ENCODE measurements at regions not wholly inside any gene's neighbourhood (a gene's known extent, or its start where the extent isn't known, plus 50 kb on each side); places are given as distances from the start of the nearest gene placed in this dataset.

DNA sequence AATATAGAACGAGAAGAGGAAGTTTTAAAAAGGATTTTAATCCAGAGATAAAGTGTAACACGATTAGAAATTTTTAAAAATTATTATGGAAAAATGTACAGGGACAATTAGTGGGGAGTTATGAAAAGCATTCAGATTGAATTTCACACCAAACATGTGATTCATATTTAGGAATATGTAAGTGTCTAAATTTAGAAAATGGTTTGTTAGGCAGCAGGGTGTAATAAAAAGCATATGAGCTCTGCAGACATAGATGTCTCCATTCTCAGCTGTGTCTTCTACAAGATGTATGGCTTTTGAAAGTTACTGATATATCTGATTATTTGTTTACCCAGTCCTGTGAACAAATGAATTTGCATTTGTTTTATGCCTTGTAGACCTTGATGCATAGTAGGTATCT is 638.9 kb upstream of the AGA start:
- no peak for DNase-seq (ENCODE audit: low read depth)
- TF ChIP-seq, protein P1, sequence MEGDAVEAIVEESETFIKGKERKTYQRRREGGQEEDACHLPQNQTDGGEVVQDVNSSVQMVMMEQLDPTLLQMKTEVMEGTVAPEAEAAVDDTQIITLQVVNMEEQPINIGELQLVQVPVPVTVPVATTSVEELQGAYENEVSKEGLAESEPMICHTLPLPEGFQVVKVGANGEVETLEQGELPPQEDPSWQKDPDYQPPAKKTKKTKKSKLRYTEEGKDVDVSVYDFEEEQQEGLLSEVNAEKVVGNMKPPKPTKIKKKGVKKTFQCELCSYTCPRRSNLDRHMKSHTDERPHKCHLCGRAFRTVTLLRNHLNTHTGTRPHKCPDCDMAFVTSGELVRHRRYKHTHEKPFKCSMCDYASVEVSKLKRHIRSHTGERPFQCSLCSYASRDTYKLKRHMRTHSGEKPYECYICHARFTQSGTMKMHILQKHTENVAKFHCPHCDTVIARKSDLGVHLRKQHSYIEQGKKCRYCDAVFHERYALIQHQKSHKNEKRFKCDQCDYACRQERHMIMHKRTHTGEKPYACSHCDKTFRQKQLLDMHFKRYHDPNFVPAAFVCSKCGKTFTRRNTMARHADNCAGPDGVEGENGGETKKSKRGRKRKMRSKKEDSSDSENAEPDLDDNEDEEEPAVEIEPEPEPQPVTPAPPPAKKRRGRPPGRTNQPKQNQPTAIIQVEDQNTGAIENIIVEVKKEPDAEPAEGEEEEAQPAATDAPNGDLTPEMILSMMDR (IDR thresholded peaks at IDR 0.05; ENCODE audit: low read depth, low read length, missing control alignments), result no peak
- H3K4me3 ChIP-seq (ENCODE audit: low read depth, low read length), result no peak overlapping the region
- in situ Hi-C loops (cut with HindIII; ENCODE audit: low sequenced_read_pairs), result no loop called here

DNA sequence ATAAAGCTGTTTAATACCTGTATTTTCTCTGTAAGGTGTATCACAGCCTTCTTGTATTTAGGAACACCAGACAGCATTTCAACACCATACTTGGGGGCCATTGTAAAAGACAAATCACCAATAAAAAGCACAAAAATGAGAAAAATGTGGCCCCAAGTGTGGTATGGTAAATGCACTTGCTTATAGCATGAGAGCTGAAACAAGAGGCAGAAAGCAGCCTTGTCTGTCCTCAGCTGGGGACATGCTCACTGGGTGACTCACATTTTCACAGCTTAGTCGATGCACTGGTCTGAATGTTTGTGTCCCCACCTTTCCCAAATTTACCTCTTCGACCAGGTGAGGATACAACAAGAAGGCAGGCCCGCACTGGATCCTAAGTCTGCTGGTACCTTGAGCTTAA is 639.7 kb upstream of the AGA start:
- no peak for DNase-seq (ENCODE audit: low read depth)
- no peak overlapping the region for H3K4me3 ChIP-seq (ENCODE audit: low read depth, low read length)
- in situ Hi-C loops (cut with HindIII; ENCODE audit: low sequenced_read_pairs), result no loop called here
- TF ChIP-seq, protein P1 (IDR thresholded peaks at IDR 0.05; ENCODE audit: low read depth, low read length, missing control alignments), result no peak

DNA sequence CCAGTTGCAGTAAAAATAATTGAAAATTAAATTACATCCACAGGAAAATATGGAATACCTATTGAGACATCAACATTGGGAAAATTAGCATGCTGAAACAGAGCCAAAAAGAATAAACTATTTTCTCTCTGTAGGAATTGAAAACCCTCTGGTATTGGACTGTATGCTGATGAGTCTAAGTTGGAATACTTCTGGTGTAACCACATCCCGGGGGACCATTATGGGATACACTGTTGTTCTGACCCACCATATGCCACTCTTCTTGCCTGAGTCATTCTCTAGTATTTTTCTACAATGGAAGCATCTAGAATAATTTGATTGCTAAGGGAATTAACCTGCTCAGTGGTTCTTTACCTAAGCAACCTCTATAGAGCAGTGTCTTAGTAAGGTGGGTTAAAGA is 640.7 kb upstream of the AGA start:
- DNase-seq (ENCODE audit: low read depth), result no peak
- in situ Hi-C loops (cut with HindIII; ENCODE audit: low sequenced_read_pairs), result no loop called here
- no peak overlapping the region for H3K4me3 ChIP-seq (ENCODE audit: low read depth, low read length)
- TF ChIP-seq, protein P1 (IDR thresholded peaks at IDR 0.05; ENCODE audit: low read depth, low read length, missing control alignments), result no peak

DNA sequence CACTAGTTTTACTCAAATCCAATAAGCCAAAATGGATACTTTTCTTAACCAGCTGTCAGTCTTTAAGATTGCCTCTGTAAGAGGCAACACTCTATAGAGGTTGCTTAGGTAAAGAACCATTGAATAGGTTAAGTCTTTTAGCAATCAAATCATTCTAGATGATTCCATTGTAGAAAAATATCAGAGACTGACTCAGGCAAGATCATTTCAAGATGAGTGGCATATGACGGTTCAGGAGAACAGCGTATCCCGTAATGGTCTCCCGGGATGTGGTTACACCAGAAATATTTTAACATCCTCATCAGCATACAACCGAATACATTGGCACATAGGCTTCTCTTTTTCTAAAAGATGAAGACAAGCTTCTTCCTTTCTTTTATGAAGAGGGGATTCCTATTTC is 641.7 kb upstream of the AGA start:
- TF ChIP-seq, protein P1 (IDR thresholded peaks at IDR 0.05; ENCODE audit: low read depth, low read length, missing control alignments), result no peak
- in situ Hi-C loops (cut with HindIII; ENCODE audit: low sequenced_read_pairs), result no loop called here
- no peak for DNase-seq (ENCODE audit: low read depth)
- no peak overlapping the region for H3K4me3 ChIP-seq (ENCODE audit: low read depth, low read length)

DNA sequence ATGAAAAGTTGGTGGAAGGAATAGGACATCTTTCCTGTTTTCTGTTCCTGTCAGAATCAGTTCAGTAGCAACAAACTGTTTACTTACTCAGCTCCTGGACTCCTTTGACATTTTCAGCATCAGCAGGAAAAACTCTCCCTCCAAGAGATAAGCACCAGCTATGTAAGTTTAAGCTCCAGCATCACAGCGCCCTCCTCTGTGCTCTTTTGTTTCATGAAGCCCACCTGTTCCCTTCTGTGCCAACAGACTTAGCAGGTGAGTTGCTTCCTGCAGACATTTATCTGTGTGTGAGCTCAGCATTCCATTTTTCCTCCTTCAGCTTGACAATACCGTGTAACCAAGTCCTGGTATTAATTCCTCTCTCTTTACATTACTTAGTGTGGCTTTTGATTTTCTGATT is 644.1 kb upstream of the AGA start:
- in situ Hi-C loops (cut with HindIII; ENCODE audit: low sequenced_read_pairs), result no loop called here
- TF ChIP-seq, protein P1 (IDR thresholded peaks at IDR 0.05; ENCODE audit: low read depth, low read length, missing control alignments), result no peak
- DNase-seq (ENCODE audit: low read depth), result no peak
- no peak overlapping the region for H3K4me3 ChIP-seq (ENCODE audit: low read depth, low read length)

DNA sequence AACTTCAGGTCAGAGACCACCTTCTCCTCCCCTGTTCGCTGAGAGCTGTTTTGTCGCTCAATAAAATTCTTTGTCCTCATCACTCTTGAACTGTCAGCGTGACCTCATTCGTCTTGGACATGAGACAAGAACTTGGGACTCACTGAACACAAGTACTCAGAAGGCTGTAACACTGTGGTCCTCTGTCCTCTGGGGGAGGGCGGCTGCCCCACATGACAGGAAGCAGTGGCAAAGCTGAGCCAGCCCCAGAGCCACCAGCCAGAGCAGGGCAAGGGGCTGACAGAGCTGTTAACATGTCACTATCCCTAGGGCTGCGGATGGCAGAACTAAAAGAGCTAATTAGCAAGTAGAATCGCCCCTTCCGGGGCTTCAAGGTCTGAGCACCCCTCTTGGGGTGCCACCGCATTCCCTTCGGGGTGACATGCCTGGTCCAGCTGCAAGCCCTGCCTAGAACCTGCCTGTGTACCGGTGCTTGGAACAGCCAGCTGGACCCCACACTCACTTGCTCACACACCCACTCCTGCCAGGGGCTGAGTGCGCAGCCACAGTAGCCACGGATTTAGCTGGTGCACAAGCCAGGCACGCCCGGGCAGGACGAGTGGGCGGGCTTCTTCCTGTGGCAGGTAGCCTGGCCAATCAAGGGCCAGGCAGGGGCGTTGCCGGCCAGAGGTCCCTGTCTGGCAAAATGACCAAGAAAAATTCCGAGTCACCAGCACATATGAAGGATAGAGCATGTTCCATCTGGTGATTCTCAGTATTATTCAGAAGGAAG is 648.6 kb upstream of the AGA start:
- no peak overlapping the region for H3K4me3 ChIP-seq (ENCODE audit: low read depth, low read length)
- TF ChIP-seq, protein P1 (IDR thresholded peaks at IDR 0.05; ENCODE audit: low read depth, low read length, missing control alignments), result no peak
- in situ Hi-C loops (cut with HindIII; ENCODE audit: low sequenced_read_pairs), result no loop called here
- no peak for DNase-seq (ENCODE audit: low read depth)

All from astrocyte of the cerebellum (primary cell).